ENCODE measurements at regions not wholly inside any gene's neighbourhood (a gene's known extent, or its start where the extent isn't known, plus 50 kb on each side); places are given as distances from the start of the nearest gene placed in this dataset.
"Not testable (repeated sequence)": the region's sequence is repeated elsewhere in the genome, so short reads cannot be mapped to it uniquely, and the experiment has no call there.

- no peak for DNase-seq (ENCODE audit: low spot score)
These were observed 57.6 kb upstream of the ZNF519 start for GRCh38 chr18:14189858-14190257.

GRCh38 chr18:14188751-14189406, 56.6 kb upstream of the ZNF519 start:
- DNase-seq (ENCODE audit: low spot score) = not testable (repeated sequence)

Measured in HuH-7 (cell line).